Mammary epithelial cell (primary cell): ENCODE measurements at regions not wholly inside any gene's neighbourhood (a gene's known extent, or its start where the extent isn't known, plus 50 kb on each side); places are given as distances from the start of the nearest gene placed in this dataset.
"Not testable (repeated sequence)": the region's sequence is repeated elsewhere in the genome, so short reads cannot be mapped to it uniquely, and the experiment has no call there.

Source experiments
- EZH2 ChIP-seq: IDR thresholded peaks from 2 replicates; pipeline ENCODE4 v1.6.1; 2012; ENCODE audit warnings: low read length, inconsistent platforms, borderline replicate concordance
- TF ChIP-seq, protein P1 (sequence below), 2 donors: IDR thresholded peaks in 1 of 2; conservative IDR thresholded peaks in 1 of 2; 2 replicates each; pipeline ENCODE4 v1.5.1; 2011 to 2012; ENCODE audit warnings: inconsistent platforms in 2 of 2, low read length in 2 of 2, mild to moderate bottlenecking in 2 of 2, control low read depth in 1 of 2, low read depth in 1 of 2; ENCODE audit not compliant: insufficient read depth in 1 of 2; ENCODE audit errors: extremely low read depth in 1 of 2

DNA sequence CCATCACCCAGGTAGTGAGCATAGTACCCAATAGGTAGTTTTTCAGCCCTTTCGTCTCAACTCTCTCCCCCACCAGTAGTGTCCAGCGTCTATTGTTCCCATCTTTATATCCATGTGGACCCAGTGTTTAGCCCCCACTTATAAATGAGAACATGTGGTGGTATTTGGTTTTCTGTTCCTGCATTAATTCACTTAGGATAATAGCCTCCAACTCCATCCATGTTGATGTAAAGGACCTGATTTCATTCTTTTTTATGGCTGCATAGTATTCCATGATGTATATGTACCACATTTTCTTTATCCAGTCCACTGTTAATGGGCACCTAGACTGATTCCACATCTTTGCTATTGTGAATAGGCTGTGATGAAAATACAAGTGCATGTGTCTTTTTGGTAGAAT is 51.3 kb downstream of the NACA2 start:
- TF ChIP-seq, protein P1, sequence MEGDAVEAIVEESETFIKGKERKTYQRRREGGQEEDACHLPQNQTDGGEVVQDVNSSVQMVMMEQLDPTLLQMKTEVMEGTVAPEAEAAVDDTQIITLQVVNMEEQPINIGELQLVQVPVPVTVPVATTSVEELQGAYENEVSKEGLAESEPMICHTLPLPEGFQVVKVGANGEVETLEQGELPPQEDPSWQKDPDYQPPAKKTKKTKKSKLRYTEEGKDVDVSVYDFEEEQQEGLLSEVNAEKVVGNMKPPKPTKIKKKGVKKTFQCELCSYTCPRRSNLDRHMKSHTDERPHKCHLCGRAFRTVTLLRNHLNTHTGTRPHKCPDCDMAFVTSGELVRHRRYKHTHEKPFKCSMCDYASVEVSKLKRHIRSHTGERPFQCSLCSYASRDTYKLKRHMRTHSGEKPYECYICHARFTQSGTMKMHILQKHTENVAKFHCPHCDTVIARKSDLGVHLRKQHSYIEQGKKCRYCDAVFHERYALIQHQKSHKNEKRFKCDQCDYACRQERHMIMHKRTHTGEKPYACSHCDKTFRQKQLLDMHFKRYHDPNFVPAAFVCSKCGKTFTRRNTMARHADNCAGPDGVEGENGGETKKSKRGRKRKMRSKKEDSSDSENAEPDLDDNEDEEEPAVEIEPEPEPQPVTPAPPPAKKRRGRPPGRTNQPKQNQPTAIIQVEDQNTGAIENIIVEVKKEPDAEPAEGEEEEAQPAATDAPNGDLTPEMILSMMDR (conservative IDR thresholded peaks at IDR 0.05 in 1 of 2, IDR thresholded peaks at IDR 0.05 in 1 of 2; ENCODE audit: extremely low read depth in 1 of 2, insufficient read depth in 1 of 2, low read depth in 1 of 2, low read length in 2 of 2) = not testable (repeated sequence)
- TF ChIP-seq EZH2 = not testable (repeated sequence)
